Head of caudate nucleus (tissue), 42 donors: ENCODE measurements at regions not wholly inside any gene's neighbourhood (a gene's known extent, or its start where the extent isn't known, plus 50 kb on each side); places are given as distances from the start of the nearest gene placed in this dataset.
"Not testable (repeated sequence)": the region's sequence is repeated elsewhere in the genome, so short reads cannot be mapped to it uniquely, and the experiment has no call there.

Experiments used
- DNase-seq, 42 donors: peaks; one replicate each; pipeline versions ENCODE4 v3.0.0 to v3.0.0-alpha.2; 2020 to 2021; ENCODE audit warnings: mixed read lengths in 7 of 42
- intact Hi-C: fragments of 100-400 bp; cut with DNase I; formaldehyde crosslinking; loops from one replicate; pipeline ENCODE4 v1.15.0; 2022

DNA sequence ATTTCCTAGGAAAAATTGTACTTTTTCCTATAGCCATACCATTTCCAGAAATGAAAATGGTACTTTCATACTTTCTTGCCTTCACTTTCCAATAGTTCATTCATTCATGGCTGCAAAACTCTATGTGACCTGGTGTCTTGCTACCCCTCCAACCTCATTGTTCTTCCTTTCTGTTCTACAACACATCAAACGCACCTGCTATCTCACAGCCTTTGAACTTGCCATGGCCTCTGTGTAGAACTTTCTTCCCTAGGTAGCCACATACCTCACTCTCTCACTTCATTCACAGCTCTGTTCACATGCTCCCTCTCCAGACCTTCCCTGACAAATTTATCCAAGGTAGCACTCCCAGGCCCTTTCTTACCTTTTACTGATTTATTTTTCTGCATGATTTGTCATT lies 149.2 kb downstream of the DUSP6 start:
- no peak for DNase-seq
- intact Hi-C loops, result no loop called here

DNA sequence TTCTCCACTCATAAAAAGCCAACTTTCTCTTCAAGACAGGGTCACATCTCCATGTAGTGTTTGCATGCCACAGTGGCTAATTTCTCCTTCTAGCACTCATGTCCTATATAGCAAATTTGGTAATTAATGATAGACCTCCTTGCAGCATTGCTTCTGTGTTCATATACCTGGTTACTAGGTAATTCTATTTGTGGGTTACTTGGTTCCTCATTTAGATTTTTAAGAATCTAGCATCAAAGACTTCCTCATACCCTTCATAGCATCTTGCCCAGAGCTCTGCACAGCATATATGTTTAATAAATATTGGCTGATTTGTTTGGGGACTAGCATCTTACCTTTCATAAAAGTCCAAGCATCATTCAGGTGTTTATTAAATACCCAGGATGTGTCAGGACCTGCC lies 152.1 kb downstream of the DUSP6 start:
- intact Hi-C loops, result no loop called here
- DNase-seq, result no peak

DNA sequence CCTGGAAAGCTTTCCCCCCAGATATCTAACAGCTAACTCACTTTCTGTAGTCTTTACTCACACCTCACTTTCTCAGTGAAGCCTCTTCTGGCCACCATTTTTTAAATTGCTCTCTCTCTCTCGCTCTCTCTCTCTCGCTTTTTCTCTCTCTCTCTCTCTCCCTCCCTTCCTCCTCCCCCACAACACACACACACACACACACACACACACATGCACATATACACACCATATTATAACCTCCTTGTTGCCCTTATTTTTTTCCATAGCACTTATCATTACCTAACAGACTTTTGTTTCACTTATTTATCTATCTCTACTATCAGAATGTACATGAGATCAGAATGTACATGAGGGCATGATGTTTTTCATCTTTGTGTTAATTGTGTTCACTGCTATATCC lies 156.8 kb downstream of the DUSP6 start:
- no peak for DNase-seq
- intact Hi-C loops, result no loop called here

DNA sequence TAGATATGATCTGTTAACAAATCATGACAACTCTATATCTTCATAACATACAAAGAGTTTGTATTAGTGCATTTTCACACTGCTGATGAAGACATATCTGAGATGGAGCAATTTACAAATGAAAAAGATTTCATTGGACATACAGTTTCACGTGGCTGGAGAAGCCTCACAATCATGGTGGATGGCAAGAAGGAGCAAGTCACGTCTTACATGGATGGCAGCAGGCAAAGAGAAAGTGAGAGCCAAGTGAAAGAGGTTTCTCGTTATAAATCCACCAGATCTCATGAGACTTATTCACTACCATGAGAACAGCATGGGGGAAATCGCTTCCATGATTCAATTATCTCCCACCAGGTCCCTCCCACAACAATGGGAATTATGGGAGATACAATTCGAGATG lies 157.6 kb downstream of the DUSP6 start:
- intact Hi-C loops, result no loop called here
- no peak for DNase-seq

DNA sequence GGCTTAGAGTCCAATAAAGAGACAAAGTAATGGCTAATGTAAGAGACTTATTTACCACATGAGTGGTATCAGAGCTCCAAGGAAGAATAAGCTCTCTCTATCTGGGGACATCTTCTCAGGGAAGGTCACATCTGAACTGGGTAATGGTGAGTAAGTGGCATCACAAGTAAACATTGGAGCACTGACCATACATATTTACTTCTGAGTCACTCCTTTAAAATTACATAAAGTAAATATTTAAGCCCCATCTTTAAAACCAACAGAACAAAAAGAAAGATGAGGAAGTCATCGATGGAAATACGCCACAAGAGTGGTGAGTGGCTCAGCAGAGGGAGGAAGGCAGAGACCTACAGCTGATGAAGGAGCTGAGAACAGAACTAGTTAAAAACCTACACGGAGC lies 159.9 kb downstream of the DUSP6 start:
- intact Hi-C loops, result no loop called here
- no peak for DNase-seq

DNA sequence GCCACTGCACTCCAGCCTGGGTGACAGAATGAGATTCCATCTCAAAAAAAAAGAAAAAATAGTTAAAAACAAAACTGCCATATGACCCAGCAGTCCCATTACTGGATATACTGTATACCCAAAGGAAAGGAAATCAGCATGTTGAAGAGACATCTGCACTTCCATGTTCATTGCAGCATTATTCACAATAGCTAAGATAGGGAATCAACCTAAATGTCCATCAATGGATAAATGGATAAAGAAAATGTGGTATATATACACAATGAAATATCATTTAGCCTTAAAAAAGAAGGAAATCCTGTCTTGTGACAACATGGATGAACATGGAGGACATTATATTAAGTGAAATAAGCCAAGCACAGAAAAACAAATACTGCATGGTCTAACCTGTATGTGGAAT lies 160.7 kb downstream of the DUSP6 start:
- intact Hi-C loops, DNase-seq: not testable (repeated sequence)

DNA sequence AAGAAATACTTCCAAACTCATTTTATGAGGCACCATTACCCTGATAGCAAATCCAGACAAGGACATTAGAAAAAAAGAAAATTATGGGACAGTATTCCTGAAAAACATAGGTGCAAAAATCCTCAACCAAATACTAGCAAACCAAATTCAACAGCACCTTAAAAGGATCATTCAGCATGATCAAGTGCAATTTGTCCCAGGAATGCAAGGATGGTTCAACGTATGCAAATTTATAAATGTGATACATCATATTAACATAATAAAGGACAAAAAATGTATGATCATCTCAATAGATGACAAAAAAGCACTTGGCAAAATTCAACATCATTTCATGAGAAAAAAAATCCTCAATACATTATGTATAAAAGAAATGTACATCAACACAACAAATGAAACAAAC lies 162.9 kb downstream of the DUSP6 start:
- intact Hi-C loops, result no loop called here
- no peak for DNase-seq

DNA sequence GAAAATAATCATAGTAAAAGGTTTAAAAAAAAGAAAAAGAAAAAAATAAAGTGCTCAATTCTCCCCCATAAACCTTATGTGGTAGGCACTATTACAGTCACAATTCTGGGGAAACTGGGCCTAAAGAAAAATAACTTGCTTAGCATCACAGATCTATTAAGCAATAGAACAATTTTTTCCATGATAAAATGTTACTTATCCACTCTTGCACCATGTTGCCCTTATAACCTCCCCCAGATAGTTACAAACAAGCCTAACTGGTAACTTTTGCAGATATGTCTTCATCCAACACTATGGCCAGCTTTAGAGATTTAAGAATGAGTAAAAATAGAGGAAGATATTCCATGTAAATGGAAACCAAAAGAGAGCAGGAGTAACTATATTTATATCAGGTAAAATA lies 164.8 kb downstream of the DUSP6 start:
- DNase-seq, result no peak
- intact Hi-C loops, result no loop called here

DNA sequence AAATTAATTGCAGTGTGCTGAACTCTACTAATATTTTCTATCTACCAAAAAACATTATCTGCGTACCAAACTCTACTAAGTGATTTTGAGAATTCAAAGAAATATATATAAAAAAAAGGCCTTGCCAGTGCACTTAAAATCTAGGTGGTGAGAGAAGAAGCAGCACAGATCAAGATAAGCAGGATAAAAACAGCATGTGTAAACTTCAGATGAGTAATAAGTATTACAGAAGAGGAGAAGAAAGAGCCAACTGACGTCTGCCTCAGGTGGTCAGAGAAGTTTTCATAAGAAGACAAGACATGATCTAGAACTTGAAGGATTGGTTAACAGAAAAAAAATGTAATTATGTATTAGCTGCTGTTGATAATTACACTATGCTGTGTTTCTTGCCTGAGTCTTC lies 166.4 kb downstream of the DUSP6 start:
- intact Hi-C loops, result no loop called here
- DNase-seq, result no peak

DNA sequence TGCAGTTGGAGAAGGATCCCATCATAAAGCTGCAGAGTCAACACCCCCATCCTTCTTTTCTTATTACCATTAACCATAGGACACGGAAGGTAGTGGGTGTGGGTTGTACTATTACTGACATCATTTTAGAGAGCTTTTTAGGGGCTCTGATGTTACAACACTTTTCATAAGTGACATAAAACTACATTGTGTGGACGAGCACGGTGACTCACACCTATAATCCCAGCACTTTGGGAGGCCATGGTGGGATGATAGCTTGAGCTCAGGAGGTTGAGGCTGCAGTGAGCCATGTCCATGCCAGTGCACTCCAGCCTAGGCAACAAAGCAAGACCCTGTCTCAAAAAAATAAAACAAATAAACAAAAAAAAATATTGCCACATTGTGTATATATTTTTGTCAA lies 167.1 kb downstream of the DUSP6 start:
- DNase-seq, result no peak
- intact Hi-C loops, result no loop called here

DNA sequence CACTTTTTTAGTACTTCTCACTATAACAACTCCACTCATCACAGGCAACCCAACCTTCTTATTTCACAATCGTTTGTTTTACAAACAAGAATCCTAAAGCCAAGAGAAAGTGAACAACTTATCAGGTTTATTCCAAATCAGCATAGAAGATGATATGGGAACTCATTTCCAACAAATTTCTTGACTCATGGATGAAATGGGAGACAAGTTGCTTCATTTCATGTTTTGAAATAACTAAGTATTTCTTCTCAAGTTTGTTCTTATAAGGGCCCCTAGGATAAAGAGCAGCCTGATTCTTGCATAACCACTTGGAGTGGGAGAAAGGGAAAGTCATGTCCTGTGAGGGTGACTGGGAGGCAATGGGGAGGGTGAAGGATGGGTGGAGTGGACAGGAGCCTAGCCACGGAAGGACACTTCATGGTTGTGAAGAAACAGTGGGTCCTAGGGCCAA lies 168.3 kb downstream of the DUSP6 start:
- DNase-seq, result no peak
- intact Hi-C loops, result no loop called here

DNA sequence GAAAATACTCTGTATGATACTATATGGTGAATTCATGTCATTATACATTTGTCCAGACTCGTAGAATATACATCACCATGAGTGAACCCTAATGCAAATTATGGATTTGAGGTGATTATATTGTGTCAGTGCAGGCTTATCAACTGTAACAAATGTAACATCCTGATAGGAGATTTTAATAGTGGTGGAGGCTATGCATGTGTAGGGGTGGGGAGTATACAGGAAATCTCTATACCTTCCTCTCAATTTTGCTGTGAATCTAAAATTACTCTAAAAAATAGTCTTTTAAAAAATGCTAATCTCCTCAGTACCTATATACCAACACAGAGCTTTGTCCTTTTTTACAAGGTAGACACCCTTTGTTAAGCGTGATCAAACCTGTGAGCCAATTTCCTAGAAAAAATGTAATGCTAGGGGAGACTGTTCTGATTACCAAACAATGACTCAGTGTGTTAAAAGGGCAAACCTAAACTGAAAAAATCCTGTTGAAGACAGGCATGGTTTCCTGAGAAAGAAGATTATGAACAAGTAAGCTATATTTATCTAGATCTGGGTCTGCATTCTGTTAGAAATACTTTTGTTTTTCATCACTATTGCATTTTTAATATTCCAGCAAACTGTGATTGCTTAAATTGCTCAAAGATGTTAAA lies 170.9 kb downstream of the DUSP6 start:
- no peak for DNase-seq
- intact Hi-C loops, result no loop called here

DNA sequence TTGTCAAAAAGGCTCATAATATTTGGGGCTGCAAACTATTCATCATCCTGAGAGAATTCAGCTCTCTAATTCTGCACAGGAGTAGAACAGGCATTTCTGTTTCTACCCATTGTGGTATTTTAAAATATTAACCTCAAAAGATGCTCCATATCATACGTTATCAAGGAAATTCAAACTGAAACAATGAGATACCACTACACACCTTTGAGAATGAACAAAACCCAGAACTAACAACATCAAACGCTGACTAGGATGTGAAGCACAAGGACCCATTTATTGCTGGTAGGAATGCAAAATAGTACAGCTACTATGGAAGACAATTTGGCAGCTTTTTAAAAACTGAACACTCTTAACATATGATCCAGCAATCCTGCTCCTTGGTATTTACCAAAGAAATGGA lies 171.8 kb downstream of the DUSP6 start:
- DNase-seq, result no peak
- intact Hi-C loops, result no loop called here

DNA sequence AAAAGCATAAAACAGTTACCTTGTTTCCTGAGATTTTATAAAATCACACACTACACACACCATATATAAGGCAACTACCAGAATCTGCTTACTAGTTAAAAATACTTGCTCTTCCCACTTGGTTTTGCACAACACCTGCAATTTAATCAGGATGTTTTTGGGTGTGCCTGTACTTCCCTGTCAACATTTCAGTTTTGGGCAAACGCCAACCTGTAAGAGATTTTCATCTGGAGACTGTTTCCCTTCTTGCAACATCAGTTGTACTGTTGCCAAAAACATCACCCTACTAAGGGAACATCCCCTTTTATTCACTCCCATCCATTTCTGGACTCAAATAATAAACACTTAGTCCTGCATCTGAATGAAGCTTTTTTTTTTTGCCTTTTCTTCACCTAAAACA lies 172.3 kb downstream of the DUSP6 start:
- intact Hi-C loops, result no loop called here
- peak in 3 of 42 donors; percentile 9 to 38 (median 17) for DNase-seq

DNA sequence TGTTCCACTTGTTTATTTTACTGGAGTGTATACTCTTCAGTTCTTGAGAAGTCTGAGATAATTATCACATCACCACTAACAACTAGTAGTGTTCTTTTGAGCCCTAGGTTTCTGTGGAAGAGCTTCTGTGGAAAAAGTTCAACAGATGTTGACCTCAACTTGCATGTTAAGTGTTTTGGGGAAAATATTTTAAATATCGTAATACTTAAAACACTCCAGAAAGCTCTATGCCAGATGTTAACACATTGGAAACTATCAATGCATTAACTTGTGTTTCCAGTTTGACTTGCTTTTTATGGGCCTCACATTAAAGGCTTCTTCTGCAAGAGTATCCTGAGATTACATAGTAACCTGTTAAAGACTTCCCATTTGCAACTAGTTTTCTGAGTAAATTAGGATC lies 173.1 kb downstream of the DUSP6 start:
- intact Hi-C loops, result no loop called here
- no peak for DNase-seq

DNA sequence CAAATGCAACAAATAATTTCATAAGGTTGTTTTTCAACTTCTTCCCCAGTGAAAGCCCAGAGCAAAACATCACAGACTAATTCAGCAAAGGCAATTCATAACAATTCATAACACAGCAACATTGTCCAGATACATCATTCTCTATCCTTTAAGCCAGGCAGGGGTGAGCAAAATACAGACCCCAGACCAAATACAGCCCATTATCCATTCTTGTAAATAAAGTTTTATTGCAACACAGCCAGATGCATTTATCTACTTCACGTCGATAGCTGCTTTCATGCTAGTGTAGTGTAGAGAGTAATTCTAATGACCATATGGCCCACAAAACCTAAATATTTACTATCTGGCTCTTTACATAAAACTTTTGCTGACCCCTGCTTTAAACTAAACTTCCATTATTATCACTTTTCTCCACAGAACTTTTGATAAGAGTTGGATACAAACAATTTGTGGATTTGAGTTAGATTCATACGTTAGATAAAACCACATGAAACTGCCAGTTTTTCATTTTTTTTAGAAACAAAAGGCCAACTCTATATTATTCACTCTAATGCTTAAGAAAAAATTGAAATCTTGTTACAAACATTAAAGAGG lies 174.4 kb downstream of the DUSP6 start:
- intact Hi-C loops, result no loop called here
- DNase-seq, result no peak

DNA sequence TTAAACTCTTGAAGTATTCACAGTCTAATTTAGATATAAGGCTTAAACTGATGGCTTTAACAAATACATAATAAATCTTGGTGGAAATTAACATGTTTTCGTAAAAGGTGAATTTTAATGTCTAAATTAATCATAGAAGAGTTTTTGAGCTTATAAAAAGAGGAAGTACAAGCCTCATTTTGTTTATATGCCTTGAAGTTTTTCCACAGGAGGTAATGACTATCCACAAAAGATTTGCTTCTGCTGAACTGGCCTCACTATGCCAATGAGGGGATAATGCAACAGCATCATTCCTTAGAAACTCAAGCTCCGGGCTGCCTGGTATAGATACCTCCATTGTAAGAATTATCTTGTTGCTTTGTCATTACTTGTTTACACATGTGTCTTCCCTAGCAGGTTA lies 175.6 kb downstream of the DUSP6 start:
- intact Hi-C loops, result no loop called here
- no peak for DNase-seq

DNA sequence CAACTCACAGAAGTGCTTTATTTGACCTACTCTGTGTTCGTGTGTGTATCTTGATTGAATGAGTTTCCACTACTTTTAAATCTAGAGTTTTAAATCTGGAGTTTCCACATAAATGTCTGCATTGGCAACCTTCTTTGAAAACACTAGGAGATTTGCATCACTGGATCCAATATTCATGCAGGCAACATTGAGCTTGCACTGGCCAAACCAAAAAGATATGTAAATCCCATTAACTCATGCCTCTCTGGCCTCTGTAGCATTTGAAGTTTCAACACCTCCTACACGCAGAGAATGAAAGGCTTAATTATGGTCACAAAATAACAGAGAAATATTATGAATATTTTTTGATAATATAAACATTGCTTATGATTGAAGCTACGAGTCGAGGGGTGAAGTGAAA lies 178.6 kb downstream of the DUSP6 start:
- intact Hi-C loops, result no loop called here
- DNase-seq, result no peak

DNA sequence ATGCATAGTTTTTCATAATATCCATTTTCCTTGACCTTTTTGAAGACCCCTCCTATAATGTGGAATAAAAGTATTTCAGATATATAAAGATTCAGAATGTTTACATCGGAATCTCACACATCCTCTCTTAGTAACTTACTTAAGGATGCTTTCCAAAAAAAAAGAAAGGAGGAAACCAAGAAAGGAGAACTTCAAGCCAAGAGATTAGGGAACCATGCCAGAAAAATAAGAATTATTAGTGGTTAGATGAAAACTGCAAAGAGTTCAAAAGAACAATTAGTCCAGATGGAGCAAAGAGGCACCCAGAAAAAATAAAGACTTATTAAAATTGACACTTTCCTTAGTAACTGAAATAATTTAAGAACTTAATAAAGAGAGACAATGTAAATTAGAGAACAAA lies 179.2 kb downstream of the DUSP6 start:
- no peak for DNase-seq
- intact Hi-C loops, result no loop called here

DNA sequence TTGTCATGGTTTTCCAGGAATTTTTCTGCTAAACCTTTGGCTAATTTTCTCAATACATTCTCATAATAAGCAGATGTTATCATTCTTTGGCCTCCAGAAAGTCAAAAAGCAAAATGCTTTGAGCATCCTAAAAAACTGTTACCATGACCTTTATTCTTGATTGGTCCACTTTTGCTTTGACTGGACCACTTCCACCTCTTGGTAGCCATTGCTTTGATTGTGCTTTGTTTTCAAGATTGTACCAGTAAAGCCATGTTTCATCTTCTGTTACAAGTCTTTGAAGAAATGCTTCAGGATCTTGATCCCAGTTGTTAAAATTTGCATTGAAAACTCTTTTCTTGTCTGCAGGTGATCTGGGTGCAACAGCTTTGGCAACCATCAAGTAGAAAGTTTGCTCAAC lies 180.1 kb downstream of the DUSP6 start:
- intact Hi-C loops, result no loop called here
- no peak for DNase-seq

DNA sequence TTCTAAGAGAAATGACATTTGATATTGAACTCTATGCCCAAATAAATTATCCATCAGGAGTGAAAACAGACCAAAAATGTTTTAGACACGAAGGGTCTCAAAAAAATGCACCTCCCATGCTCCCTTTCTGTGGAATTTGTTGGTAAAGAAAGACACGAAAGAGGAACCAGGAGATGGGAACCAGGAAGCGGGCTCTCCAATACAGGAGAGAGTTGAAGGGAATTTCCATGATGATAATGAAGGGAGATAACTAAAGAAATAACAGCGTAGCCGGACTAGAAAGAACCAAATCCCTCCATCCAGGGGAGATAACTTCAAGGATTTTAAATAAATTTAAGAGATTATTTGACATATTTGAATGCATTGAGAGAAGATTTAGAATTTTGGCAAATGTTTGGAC lies 183.0 kb downstream of the DUSP6 start:
- no peak for DNase-seq
- intact Hi-C loops, result no loop called here

DNA sequence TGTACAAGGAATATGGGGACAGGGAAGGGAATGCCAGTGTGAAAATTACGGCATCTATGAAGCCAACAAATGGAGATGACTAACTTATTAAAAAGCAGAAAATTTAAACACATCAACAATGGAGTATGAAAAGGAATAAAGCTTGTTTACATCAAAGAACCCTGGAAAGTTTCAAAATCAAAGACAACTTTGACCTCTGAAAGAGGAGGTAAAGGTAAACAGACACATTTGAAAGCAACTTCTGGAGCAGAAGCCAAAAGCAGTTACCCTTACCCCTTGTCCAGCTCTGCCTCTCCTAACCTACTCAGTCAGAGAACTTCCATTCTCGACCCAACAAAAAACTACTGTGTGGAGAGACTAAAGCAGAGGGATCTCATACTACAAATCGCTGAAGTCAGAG lies 184.3 kb downstream of the DUSP6 start:
- no peak for DNase-seq
- intact Hi-C loops, result no loop called here
